MM.1S (cell line): ENCODE measurements at regions not wholly inside any gene's neighbourhood (a gene's known extent, or its start where the extent isn't known, plus 50 kb on each side); places are given as distances from the start of the nearest gene placed in this dataset.

Experiments
- DNase-seq: peaks from one replicate; pipeline ENCODE4 v3.0.0-alpha.2; 2015
- H2AFZ ChIP-seq: fragments of 300-600 bp; sonication (generic); 2 replicates; pipeline ENCODE4 v1.6.0; 2016; ENCODE audit warnings: antibody characterized with exemption, low read length
- H3F3A ChIP-seq: fragments of 300-600 bp; sonication (generic); 2 replicates; pipeline ENCODE4 v1.6.1; 2016; ENCODE audit warnings: mild to moderate bottlenecking, antibody characterized with exemption, low read length, moderate library complexity, mixed read lengths; ENCODE audit not compliant: insufficient read depth
- H3K27ac ChIP-seq: fragments of 300-600 bp; sonication (generic); 2 replicates; pipeline ENCODE4 v1.5.1; 2016; ENCODE audit warnings: mild to moderate bottlenecking, low read length
- H3K27me3 ChIP-seq: fragments of 300-600 bp; sonication (generic); replicated peaks from 2 replicates; pipeline ENCODE4 v1.6.0; 2016; ENCODE audit warnings: low read length; ENCODE audit not compliant: insufficient read depth
- H3K36me3 ChIP-seq: fragments of 300-600 bp; sonication (generic); replicated peaks from 2 replicates; pipeline ENCODE4 v1.6.1; 2016; ENCODE audit warnings: mild to moderate bottlenecking, low read length, mixed read lengths; ENCODE audit not compliant: insufficient read depth
- H3K4me1 ChIP-seq: fragments of 300-600 bp; sonication (generic); 2 replicates; pipeline ENCODE4 v1.6.1; 2016; ENCODE audit warnings: low read length, mixed read lengths
- H3K4me2 ChIP-seq: fragments of 300-600 bp; sonication (generic); 2 replicates; pipeline ENCODE4 v1.6.0; 2016; ENCODE audit warnings: low read depth, low read length
- H3K4me3 ChIP-seq: fragments of 300-600 bp; sonication (generic); 2 replicates; pipeline ENCODE4 v1.5.1; 2016; ENCODE audit warnings: low read length, mixed read lengths
- H3K79me2 ChIP-seq: fragments of 300-600 bp; sonication (generic); 2 replicates; pipeline ENCODE4 v1.6.1; 2016; ENCODE audit warnings: mixed run types, low read length, mixed read lengths
- H3K9ac ChIP-seq: fragments of 300-600 bp; sonication (generic); 2 replicates; pipeline ENCODE4 v1.6.1; 2016; ENCODE audit warnings: low read length, mixed read lengths
- H3K9me2 ChIP-seq: fragments of 300-600 bp; sonication (generic); replicated peaks from 2 replicates; pipeline ENCODE4 v1.6.1; 2016; ENCODE audit warnings: mild to moderate bottlenecking, low read length, mixed read lengths; ENCODE audit not compliant: insufficient read depth
- H3K9me3 ChIP-seq: fragments of 300-600 bp; sonication (generic); replicated peaks from 2 replicates; pipeline ENCODE4 v1.6.1; 2016; ENCODE audit warnings: mild to moderate bottlenecking, low read length, mixed read lengths; ENCODE audit not compliant: insufficient read depth
- H4K20me1 ChIP-seq: fragments of 300-600 bp; sonication (generic); 2 replicates; pipeline ENCODE4 v1.6.1; 2016; ENCODE audit warnings: mild to moderate bottlenecking, low read length, moderate library complexity, mixed read lengths; ENCODE audit not compliant: insufficient read depth
- CTCF ChIP-seq: fragments of 300-600 bp; sonication (generic); IDR thresholded peaks from 2 replicates; pipeline ENCODE4 v1.5.1; 2016; ENCODE audit warnings: antibody characterized with exemption, low read length, mixed read lengths
- EZH2 ChIP-seq: fragments of 300-600 bp; sonication (generic); optimal IDR thresholded peaks from 2 replicates; pipeline ENCODE3; 2017; ENCODE audit warnings: low read depth, mild to moderate bottlenecking, antibody characterized with exemption, low read length, mixed read lengths
- EZH2phosphoT487 ChIP-seq: fragments of 300-600 bp; sonication (generic); IDR thresholded peaks from 2 replicates; pipeline ENCODE4 v1.6.1; 2018; ENCODE audit warnings: antibody characterized with exemption, low read length

- no peaks in the 10 kb centered on the region for H3K27me3 ChIP-seq
- no peak for DNase-seq
Observed at GRCh38 chr20:48057739-48058138, 272.5 kb upstream of the SULF2 start.

GRCh38 chr20:48057251-48057650, 272.0 kb upstream of the SULF2 start:
- no peaks in the 10 kb centered on the region for H4K20me1 ChIP-seq
- no peak overlapping the region for H3K4me3 ChIP-seq
- no peak overlapping the region for H2AFZ ChIP-seq
- H3K9me3 ChIP-seq: no peaks in the 10 kb centered on the region
- DNase-seq: no peak
- no peaks in the 10 kb centered on the region for H3K27me3 ChIP-seq
- no peak overlapping the region for H3K27ac ChIP-seq
- no peaks in the 10 kb centered on the region for H3F3A ChIP-seq
- TF ChIP-seq EZH2: no peak
- no peak for TF ChIP-seq EZH2phosphoT487
- TF ChIP-seq CTCF: no peak
- H3K9me2 ChIP-seq: no peaks in the 10 kb centered on the region
- no peak overlapping the region for H3K9ac ChIP-seq
- H3K79me2 ChIP-seq: no peaks in the 10 kb centered on the region
- no peaks in the 10 kb centered on the region for H3K4me1 ChIP-seq
- no peaks in the 10 kb centered on the region for H3K36me3 ChIP-seq
- H3K4me2 ChIP-seq: no peak overlapping the region

More at GRCh38 chr20:48057739-48058138, 272.5 kb upstream of the SULF2 start:
- no peak overlapping the region for H3K4me2 ChIP-seq
- no peaks in the 10 kb centered on the region for H3F3A ChIP-seq
- TF ChIP-seq EZH2phosphoT487 (no peak), EZH2 (no peak), CTCF (no peak)
- no peak overlapping the region for H3K27ac ChIP-seq
- H3K9me2 ChIP-seq: no peaks in the 10 kb centered on the region
- no peaks in the 10 kb centered on the region for H3K36me3 ChIP-seq
- no peaks in the 10 kb centered on the region for H3K79me2 ChIP-seq
- no peak overlapping the region for H3K4me3 ChIP-seq
- H3K4me1 ChIP-seq: no peaks in the 10 kb centered on the region
- no peak overlapping the region for H2AFZ ChIP-seq
- no peaks in the 10 kb centered on the region for H3K9me3 ChIP-seq
- no peak overlapping the region for H3K9ac ChIP-seq
- no peaks in the 10 kb centered on the region for H4K20me1 ChIP-seq

GRCh38 chr20:48056218-48056617, 270.9 kb upstream of the SULF2 start:
- Histone ChIP-seq H3K27me3 (no peaks in the 10 kb centered on the region), H3K27ac (no peak overlapping the region)
- TF ChIP-seq EZH2 (no peak), EZH2phosphoT487 (no peak), CTCF (no peak)

More at GRCh38 chr20:48056218-48056617, 270.9 kb upstream of the SULF2 start:
- Histone ChIP-seq H3K4me1 (no peaks in the 10 kb centered on the region), H3K4me2 (no peak overlapping the region), H4K20me1 (no peaks in the 10 kb centered on the region), H3K9me2 (no peaks in the 10 kb centered on the region), H3F3A (no peaks in the 10 kb centered on the region), H3K9ac (no peak overlapping the region), H3K79me2 (no peaks in the 10 kb centered on the region), H3K4me3 (no peak overlapping the region), H3K9me3 (no peaks in the 10 kb centered on the region), H2AFZ (no peak overlapping the region), H3K36me3 (no peaks in the 10 kb centered on the region)
- no peak for DNase-seq
